Transverse colon (tissue), 4 donors: ENCODE measurements at regions not wholly inside any gene's neighbourhood (a gene's known extent, or its start where the extent isn't known, plus 50 kb on each side); places are given as distances from the start of the nearest gene placed in this dataset.

ENCODE experiments used
- DNase-seq: peaks from one replicate; pipeline ENCODE4 v3.0.0-alpha.2; 2019
- H3K27ac ChIP-seq, 4 donors: fragments of 200-600 bp; sonication (generic); 2 replicates each; pipeline ENCODE4 v1.5.1; 2016 to 2018; ENCODE audit warnings: inconsistent platforms in 4 of 4
- H3K27me3 ChIP-seq: fragments of 200-600 bp; sonication (generic); 2 replicates; pipeline ENCODE4 v1.5.1; 2017; ENCODE audit warnings: inconsistent platforms
- H3K36me3 ChIP-seq, 4 donors: fragments of 200-600 bp; sonication (generic); 2 replicates each; pipeline ENCODE4 v1.5.1; 2017 to 2019; ENCODE audit warnings: inconsistent platforms in 4 of 4
- H3K4me1 ChIP-seq, 4 donors: fragments of 200-600 bp; sonication (generic); 2 replicates each; pipeline ENCODE4 v1.5.1; 2017 to 2020; ENCODE audit warnings: inconsistent platforms in 4 of 4
- H3K4me3 ChIP-seq, 4 donors: fragments of 200-600 bp; sonication (generic); 1 replicate in 1 of 4; 2 replicates in 3 of 4; pipeline versions ENCODE4 v1.5.1 to v1.6.1; 2017 to 2019; ENCODE audit warnings: inconsistent platforms in 4 of 4
- H3K9me3 ChIP-seq, 2 donors: fragments of 200-600 bp; sonication (generic); 2 replicates each; pipeline ENCODE4 v1.5.1; 2017 to 2019; ENCODE audit warnings: inconsistent platforms in 2 of 2
- CTCF ChIP-seq, 5 experiments: fragments of 200-600 bp in 3 of 5; fragments of 450-650 bp in 2 of 5; sonication (generic) in 3 of 5; IDR thresholded peaks; 1 replicate in 2 of 5; 2 replicates in 3 of 5; pipeline ENCODE4 v1.5.1; 2016 to 2017; ENCODE audit warnings: antibody characterized with exemption in 5 of 5, inconsistent platforms in 3 of 5, mild to moderate bottlenecking in 2 of 5, moderate library complexity in 1 of 5
- EP300 ChIP-seq: sonication (generic); formaldehyde crosslinking; IDR thresholded peaks from one replicate; pipeline ENCODE4 v1.6.1; 2017; ENCODE audit warnings: antibody characterized with exemption, low read depth
- POLR2A ChIP-seq: fragments of 450-650 bp; IDR thresholded peaks from one replicate; pipeline ENCODE4 v1.6.1; 2016; ENCODE audit warnings: antibody characterized with exemption, mild to moderate bottlenecking, moderate library complexity
- POLR2AphosphoS5 ChIP-seq, 3 donors: sonication (generic); formaldehyde crosslinking; IDR thresholded peaks; one replicate each; pipeline ENCODE4 v1.6.1; 2016; ENCODE audit warnings: antibody characterized with exemption in 3 of 3
- WGBS, 2 donors: methylation state at CpG; one replicate each; pipeline ENCODE4 v1.1.5; 2018; ENCODE audit warnings: low coverage in 1 of 2; 5-methylcytosine and 5-hydroxymethylcytosine counted together
- in situ Hi-C, 4 donors: fragments of 200-750 bp; cut with MboI; loops; one replicate each; pipeline versions ENCODE4 v1.15.0 to v1.15.1; 2017; ENCODE audit warnings: low sequenced_read_pairs in 3 of 4, low pct_ligation_motif_present in 1 of 4, low pct_unique_long_range_greater_than_20kb in 1 of 4
- intact Hi-C: fragments of 100-400 bp; cut with DNase I; formaldehyde crosslinking; loops from one replicate; pipeline ENCODE4 v1.15.1; 2023; ENCODE audit warnings: low total_unique reads

GRCh38 chr20:60501048-60501447 lies 542.8 kb downstream of the CDH26 start:
- Histone ChIP-seq H3K27me3 (no peaks in the 10 kb centered on the region), H3K36me3 (no peaks in the 10 kb centered on the region), H3K4me3 (no peak overlapping the region), H3K9me3 (no peaks in the 10 kb centered on the region), H3K4me1 (no peaks in the 10 kb centered on the region), H3K27ac (no peak overlapping the region)
- DNase-seq: no peak
- intact Hi-C loops (no loop called here), in situ Hi-C loops (no loop called here)
- TF ChIP-seq CTCF (IDR thresholded peaks at IDR 0.05) (no peak), POLR2AphosphoS5 (IDR thresholded peaks at IDR 0.05) (no peak), EP300 (no peak), POLR2A (no peak)
- WGBS, 2 donors: 89 to 98% methylated on average over 2 of the region's 2 CpGs

- no peaks in the 10 kb centered on the region for H3K36me3 ChIP-seq
- in situ Hi-C loops: no loop called here
- WGBS, 2 donors: 69 to 78% methylated on average over 3 to 5 of the region's 5 CpGs
- no peaks in the 10 kb centered on the region for H3K9me3 ChIP-seq
- intact Hi-C loops: no loop called here
- H3K4me1 ChIP-seq: no peaks in the 10 kb centered on the region
- H3K4me3 ChIP-seq: no peak overlapping the region
- H3K27ac ChIP-seq: no peak overlapping the region
- no peak for TF ChIP-seq CTCF (IDR thresholded peaks at IDR 0.05)
- TF ChIP-seq POLR2A: no peak
- no peak for TF ChIP-seq EP300
- TF ChIP-seq POLR2AphosphoS5 (IDR thresholded peaks at IDR 0.05): no peak
- DNase-seq: no peak
- no peaks in the 10 kb centered on the region for H3K27me3 ChIP-seq
Observed at GRCh38 chr20:60502881-60503280, 544.7 kb downstream of the CDH26 start.

GRCh38 chr20:60505423-60505822 lies 547.2 kb downstream of the CDH26 start:
- 31 to 100% methylated on average over 1 to 3 of the region's 3 CpGs for WGBS, 2 donors
- TF ChIP-seq POLR2AphosphoS5 (IDR thresholded peaks at IDR 0.05) (no peak), CTCF (IDR thresholded peaks at IDR 0.05) (no peak)
- in situ Hi-C loops (no loop called here), intact Hi-C loops (no loop called here)
- H3K4me1 ChIP-seq: no peaks in the 10 kb centered on the region
- no peak overlapping the region for H3K27ac ChIP-seq
- no peaks in the 10 kb centered on the region for H3K9me3 ChIP-seq
- no peak overlapping the region for H3K4me3 ChIP-seq
- no peaks in the 10 kb centered on the region for H3K36me3 ChIP-seq
- no peak for DNase-seq
- no peaks in the 10 kb centered on the region for H3K27me3 ChIP-seq

GRCh38 chr20:60506061-60506460 lies 547.8 kb downstream of the CDH26 start:
- Histone ChIP-seq H3K4me3 (no peak overlapping the region), H3K36me3 (no peaks in the 10 kb centered on the region), H3K4me1 (no peaks in the 10 kb centered on the region), H3K27ac (no peak overlapping the region), H3K27me3 (no peaks in the 10 kb centered on the region), H3K9me3 (no peaks in the 10 kb centered on the region)
- in situ Hi-C loops: no loop called here
- intact Hi-C loops: no loop called here
- WGBS, 2 donors: 81 to 100% methylated on average over 1 to 3 of the region's 3 CpGs
- no peak for DNase-seq
- TF ChIP-seq CTCF (IDR thresholded peaks at IDR 0.05) (no peak), EP300 (no peak)
